ENCODE measurements at regions not wholly inside any gene's neighbourhood (a gene's known extent, or its start where the extent isn't known, plus 50 kb on each side); places are given as distances from the start of the nearest gene placed in this dataset.
"Not testable (repeated sequence)": the region's sequence is repeated elsewhere in the genome, so short reads cannot be mapped to it uniquely, and the experiment has no call there.

DNA sequence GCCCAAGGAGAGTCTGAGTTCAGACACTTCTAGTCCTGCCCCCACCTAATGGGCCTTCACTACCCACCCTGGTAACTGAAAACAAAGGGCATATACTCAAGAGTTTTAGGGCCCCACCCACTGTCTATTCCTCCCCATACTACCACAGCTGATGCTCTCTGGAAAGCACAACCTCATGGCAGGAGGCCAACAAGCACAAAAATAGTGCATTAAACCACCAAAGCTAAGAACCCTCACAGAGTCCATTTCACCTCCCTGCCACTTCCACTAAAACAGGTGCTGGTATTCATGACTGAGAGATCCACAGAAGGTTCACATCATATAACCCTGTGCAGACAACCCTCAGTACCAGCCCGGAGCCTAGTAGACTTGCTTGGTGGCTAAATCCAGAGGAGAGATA, 132.1 kb upstream of the ADGRB3 start:
- CTCF ChIA-PET = no interaction called here
- DNase-seq (ENCODE audit: low read depth) = no peak

DNA sequence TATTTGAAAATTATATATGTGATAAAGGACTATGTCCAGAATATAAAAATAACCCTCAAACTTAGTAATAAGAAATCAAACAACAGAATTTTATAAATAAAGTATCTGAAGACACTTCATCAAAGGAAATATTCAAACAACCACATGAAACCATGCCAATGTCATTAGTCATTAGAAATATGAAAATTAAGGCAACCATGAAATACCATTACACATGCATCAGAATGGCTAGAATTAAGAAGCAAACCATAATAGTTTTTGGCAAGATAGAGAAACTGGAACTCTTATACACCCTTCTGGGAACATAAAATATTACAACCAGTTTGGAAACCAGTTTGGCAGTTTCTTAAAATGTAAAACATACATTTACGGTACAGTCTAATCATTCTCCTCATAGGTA, 137.2 kb upstream of the ADGRB3 start:
- ChIA-PET POLR2A (no interaction called here), CTCF (no interaction called here)
- Histone ChIP-seq H3K36me3 (ENCODE audit: control insufficient read depth, insufficient read depth, low read length) (no peaks in the 10 kb centered on the region), H3K27me3 (ENCODE audit: control insufficient read depth, insufficient read depth, low read length) (no peaks in the 10 kb centered on the region), H3K4me3 (ENCODE audit: low read depth, low read length) (no peak overlapping the region)
- TF ChIP-seq CTCF (IDR thresholded peaks at IDR 0.05; ENCODE audit: insufficient read depth, low read depth, low read length) = no peak
- DNase-seq (ENCODE audit: low read depth) = no peak

More for the DNA sequence above, 132.1 kb upstream of the ADGRB3 start:
- Histone ChIP-seq H3K27me3 (ENCODE audit: control insufficient read depth, insufficient read depth, low read length) (no peaks in the 10 kb centered on the region), H3K4me3 (ENCODE audit: low read depth, low read length) (no peak overlapping the region), H3K36me3 (ENCODE audit: control insufficient read depth, insufficient read depth, low read length) (no peaks in the 10 kb centered on the region)
- no peak for TF ChIP-seq CTCF (IDR thresholded peaks at IDR 0.05; ENCODE audit: insufficient read depth, low read depth, low read length)
- POLR2A ChIA-PET = no interaction called here

- CTCF ChIA-PET; POLR2A ChIA-PET; H3K4me3 ChIP-seq (ENCODE audit: low read depth, low read length); DNase-seq (ENCODE audit: low read depth); H3K27me3 ChIP-seq (ENCODE audit: control insufficient read depth, insufficient read depth, low read length); H3K36me3 ChIP-seq (ENCODE audit: control insufficient read depth, insufficient read depth, low read length): not testable (repeated sequence)
These were observed 140.2 kb upstream of the ADGRB3 start for GRCh38 chr6:68494880-68495279.

GRCh38 chr6:68476611-68477010, 158.5 kb upstream of the ADGRB3 start:
- Histone ChIP-seq H3K27me3 (ENCODE audit: control insufficient read depth, insufficient read depth, low read length) (no peaks in the 10 kb centered on the region), H3K4me3 (ENCODE audit: low read depth, low read length) (no peak overlapping the region), H3K36me3 (ENCODE audit: control insufficient read depth, insufficient read depth, low read length) (no peaks in the 10 kb centered on the region)
- CTCF ChIA-PET = no interaction called here
- DNase-seq (ENCODE audit: low read depth) = no peak
- TF ChIP-seq CTCF (IDR thresholded peaks at IDR 0.05; ENCODE audit: insufficient read depth, low read depth, low read length) = no peak
- POLR2A ChIA-PET = no interaction called here

DNA sequence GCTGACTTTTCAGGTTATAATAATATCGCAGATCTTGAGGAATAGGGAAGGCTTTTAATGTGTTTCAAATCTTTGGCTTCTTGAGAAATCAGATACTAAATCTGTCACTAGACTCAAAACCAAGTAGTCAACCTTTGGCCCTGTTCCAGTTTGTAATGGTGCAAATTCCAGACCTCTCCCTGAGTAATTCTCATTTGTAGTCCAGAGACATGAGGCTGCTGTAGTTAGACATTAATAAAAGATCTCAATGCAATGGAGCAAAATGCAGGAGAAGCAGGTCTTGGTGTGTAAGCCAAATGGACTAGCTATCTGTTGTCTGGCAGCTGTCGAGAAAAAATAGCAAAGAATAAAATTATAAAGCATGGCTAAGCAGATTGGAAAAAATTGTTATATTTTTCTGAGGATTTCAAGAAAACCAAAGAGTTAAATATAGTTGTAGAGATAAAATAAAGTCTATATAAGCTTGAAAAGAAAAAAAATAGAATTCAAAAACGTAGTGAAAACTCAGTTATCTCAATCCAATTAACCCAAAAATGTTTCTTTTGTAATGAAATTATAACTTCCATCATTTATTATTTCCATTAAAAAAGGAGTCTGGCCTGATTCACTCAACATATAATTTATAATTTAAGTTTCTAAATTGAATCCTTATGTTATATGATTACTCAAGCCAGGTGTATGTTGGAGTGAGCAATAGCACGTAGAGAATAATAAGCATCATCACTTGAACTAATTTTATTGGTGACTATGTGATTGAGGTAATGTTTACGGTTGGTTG, 161.5 kb upstream of the ADGRB3 start:
- CTCF ChIA-PET = no interaction called here
- no peak for TF ChIP-seq CTCF (IDR thresholded peaks at IDR 0.05; ENCODE audit: insufficient read depth, low read depth, low read length)
- POLR2A ChIA-PET = no interaction called here
- DNase-seq (ENCODE audit: low read depth) = no peak
- H3K36me3 ChIP-seq (ENCODE audit: control insufficient read depth, insufficient read depth, low read length) = no peaks in the 10 kb centered on the region
- no peaks in the 10 kb centered on the region for H3K27me3 ChIP-seq (ENCODE audit: control insufficient read depth, insufficient read depth, low read length)
- H3K4me3 ChIP-seq (ENCODE audit: low read depth, low read length) = no peak overlapping the region

- DNase-seq (ENCODE audit: low read depth) = no peak
- POLR2A ChIA-PET = no interaction called here
- H3K4me3 ChIP-seq (ENCODE audit: low read depth, low read length) = no peak overlapping the region
- H3K36me3 ChIP-seq (ENCODE audit: control insufficient read depth, insufficient read depth, low read length) = no peaks in the 10 kb centered on the region
- CTCF ChIA-PET = no interaction called here
- H3K27me3 ChIP-seq (ENCODE audit: control insufficient read depth, insufficient read depth, low read length) = no peaks in the 10 kb centered on the region
- TF ChIP-seq CTCF (IDR thresholded peaks at IDR 0.05; ENCODE audit: insufficient read depth, low read depth, low read length) = no peak
These were observed 166.7 kb upstream of the ADGRB3 start for GRCh38 chr6:68468244-68468884.
